DMS53 treated with DMSO at 0.1 percent for 48 hours (cell line): ENCODE measurements at regions not wholly inside any gene's neighbourhood (a gene's known extent, or its start where the extent isn't known, plus 50 kb on each side); places are given as distances from the start of the nearest gene placed in this dataset.

ENCODE experiments used
- DNase-seq: peaks from one replicate; lab custom pipeline; 2025; ENCODE audit not compliant: unreplicated experiment; lab: John Stamatoyannopoulos, UW

DNA sequence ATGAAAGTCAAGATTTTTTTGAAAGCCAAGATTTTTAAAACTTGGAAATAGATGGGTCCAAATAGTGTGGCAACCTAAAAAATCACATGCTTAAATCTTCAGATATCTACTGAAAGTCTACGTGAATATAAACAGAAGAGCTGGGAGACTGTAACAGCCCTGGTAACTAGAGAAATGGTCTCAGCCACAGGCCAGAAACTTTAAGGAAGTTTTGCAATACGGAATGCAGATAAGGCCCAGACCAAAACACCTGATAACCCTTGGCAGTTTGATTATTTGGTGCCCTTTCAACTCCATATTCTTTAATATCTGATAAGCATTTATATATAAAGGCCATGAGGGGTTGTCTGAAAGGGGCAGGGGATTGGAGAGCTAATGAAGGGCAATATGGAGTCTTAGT is 537.3 kb upstream of the TGFBR2 start:
- no peak for DNase-seq

DNA sequence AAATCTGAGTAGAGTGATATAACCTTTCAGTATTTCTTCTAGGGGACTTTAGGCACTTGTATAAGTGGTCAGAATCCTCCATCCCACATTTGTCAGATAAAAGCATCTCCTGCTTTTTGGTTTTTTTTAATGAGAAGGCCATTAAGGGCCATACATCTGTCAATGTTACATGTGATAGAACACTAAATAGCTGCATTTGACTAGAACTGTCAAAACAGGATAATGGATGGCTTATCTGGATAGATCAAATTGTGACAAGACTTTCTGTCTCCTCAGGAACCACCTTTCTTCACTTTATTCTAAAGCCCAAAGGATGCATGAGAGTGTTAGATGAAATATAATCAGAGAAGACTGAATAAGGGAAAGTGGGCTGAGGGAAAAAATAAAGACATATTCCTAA is 533.4 kb upstream of the TGFBR2 start:
- no peak for DNase-seq

- no peak for DNase-seq
These were observed 532.8 kb upstream of the TGFBR2 start for GRCh38 chr3:30073622-30074021.

GRCh38 chr3:30075514-30075913 is 530.9 kb upstream of the TGFBR2 start:
- DNase-seq, result no peak

DNA sequence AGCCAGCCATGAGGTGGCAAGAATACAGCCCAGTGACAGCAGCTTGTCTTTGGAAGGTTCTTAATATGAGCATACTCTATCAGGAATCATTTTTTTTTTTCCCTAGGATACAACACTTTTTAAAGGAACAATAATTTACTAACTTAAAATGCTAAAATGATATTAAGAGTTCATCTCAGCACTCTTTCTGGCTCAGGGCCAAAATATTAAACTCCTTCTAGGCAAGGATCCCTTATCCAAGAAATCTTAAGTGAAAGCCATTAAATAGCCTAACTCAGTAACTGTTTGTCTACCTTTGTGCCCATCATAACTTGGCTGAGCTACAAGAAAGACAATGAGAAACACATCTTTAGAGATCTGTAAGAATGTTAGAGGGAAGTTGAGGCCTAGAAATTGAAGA is 529.5 kb upstream of the TGFBR2 start:
- no peak for DNase-seq

- DNase-seq, result no peak
These were observed 528.7 kb upstream of the TGFBR2 start for GRCh38 chr3:30077746-30078145.

- no peak for DNase-seq
These were observed 527.7 kb upstream of the TGFBR2 start for GRCh38 chr3:30078736-30079135.

DNA sequence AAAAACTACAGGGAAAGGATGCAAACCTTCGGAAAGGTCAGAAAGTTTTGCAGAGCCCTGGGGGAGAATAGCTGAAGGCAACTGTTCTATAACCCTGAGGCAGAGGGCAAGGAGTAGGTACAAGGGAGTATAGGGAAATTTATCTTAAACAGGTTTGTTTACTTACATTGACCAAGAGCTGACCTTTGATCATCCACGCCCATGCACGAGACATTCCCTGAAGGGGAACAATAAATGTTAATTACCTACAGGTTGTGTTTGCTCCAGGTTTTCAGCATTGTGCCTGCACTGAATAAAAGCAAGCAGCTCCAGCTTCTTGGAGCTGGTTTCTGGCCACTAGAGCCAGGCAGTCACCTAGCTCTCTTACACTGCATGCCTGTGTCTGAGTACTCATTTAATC is 524.5 kb upstream of the TGFBR2 start:
- DNase-seq, result no peak

- no peak for DNase-seq
These were observed 523.7 kb upstream of the TGFBR2 start for GRCh38 chr3:30082652-30083051.

- DNase-seq, result no peak
These were observed 523.1 kb upstream of the TGFBR2 start for GRCh38 chr3:30083315-30083714.

GRCh38 chr3:30084316-30084715 is 522.1 kb upstream of the TGFBR2 start:
- no peak for DNase-seq

- no peak for DNase-seq
These were observed 521.4 kb upstream of the TGFBR2 start for GRCh38 chr3:30084971-30085403.

DNA sequence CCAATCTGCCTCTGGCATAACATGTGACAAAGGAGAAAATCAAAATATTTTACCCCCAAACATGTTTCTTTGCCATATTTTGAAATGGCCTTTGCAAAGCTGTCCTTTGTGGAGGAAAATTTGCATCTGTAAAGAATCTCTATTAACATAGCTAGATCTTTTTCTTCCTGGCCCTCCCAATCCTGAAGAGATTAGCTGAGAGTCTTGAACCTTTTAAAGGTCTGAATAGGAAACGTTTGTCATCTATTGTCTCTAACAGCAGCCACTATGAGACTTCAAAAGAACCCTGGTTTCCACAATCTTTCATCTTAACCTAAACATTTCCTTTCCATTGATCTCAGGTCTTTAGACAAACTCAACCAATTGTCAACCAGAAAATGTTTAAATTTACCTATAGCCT is 520.9 kb upstream of the TGFBR2 start:
- DNase-seq, result no peak

DNA sequence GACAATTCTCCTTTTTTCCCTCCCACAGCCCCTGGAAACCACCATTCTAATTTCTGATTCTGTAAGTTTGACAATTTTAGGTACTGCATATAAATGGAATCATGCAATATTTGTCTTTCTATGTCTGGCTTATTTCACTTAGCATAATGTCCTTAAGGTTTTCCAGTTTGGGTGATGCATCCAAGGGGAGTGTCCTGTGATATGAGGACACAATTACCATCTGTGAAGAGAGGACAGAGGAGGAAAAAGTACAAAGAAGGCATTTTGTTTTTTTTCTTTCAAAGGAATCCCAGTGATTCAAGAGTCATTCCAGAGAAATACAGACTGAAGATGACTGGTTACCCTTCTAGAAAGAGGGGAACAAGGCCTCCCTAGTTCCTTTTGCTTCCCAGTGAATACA is 514.7 kb upstream of the TGFBR2 start:
- no peak for DNase-seq

DNA sequence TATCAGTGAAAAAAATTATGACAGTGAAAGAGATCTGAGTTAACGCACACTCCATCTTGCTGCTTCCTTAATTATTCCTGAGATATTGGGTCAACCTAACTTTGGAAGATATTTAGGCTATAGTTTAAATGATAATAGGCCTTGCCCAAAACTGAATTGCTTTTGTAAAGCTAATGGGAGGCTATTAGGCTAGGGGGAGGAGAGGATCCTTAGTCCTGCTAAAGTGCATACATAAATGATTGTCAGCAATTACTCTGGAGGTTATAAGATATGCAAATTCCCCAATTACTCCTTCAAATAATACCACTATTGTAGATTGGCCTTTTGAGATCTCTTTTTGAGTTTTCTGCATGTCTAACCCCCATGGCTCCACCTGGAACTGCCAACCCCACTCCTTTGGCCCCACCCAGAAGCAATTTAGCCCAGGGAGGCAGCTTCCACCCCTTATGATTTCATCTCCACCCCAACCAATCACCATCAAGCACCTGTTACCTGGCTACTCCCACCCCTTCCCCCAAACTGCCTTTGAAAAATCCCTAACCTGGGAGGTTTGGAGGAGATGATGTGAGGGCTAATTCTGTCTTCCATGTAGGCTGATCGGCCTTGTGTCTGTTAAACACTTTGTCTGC is 509.3 kb upstream of the TGFBR2 start:
- no peak for DNase-seq

DNA sequence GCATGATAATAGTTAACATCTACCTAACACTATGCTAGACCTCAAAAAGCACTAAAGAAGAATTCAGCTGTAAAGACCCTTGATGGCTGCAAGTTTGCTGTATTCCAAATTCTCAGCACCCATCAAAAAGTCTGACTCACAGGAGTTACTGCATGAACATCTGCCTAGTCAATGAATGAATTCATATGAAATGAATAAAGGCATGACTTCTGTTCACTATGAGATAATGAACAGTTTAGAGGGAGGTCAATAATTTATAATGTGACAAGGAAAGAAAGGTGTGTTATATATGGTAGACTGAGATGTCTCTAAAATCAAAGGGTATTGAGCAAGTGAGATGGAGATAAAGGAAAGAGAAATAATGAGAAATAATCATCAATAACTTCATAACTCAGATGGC is 508.2 kb upstream of the TGFBR2 start:
- DNase-seq, result no peak

DNA sequence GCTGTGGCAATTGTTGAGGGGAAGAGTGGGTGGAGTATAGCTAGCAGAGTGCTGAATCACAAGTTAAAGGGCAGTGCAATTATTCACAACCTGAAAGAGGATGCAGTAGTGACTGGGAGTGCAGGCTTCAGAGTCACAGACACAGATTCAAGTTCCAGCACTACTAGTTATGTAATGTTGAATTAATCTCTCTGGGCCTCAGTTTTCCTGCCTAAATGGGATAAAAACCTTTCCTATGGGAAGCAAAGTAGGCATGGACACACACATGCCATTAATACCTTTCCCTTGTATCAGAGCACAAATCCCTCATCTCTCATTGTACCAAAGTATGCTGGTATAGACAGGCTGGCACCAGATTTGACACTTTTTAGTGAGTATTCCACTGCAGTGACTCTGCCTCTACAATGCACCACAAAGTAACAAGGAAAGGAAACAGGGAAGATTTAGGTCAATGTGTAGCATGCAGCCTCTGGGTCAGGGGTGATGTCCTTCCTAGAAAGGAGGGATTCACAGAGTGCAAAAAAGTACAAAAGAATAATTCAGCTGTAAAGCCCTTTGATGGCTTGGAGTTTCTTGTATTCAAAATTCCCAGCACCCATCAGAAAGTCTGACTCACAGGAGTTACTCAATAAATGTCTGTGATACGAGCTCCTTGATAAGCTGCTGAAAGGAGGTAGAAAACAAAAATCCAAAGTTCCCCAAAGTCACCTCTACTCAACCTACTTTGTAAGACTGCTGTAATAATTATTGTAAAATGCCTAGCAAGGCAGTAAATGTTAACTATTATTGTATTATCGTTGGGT is 507.5 kb upstream of the TGFBR2 start:
- DNase-seq, result no peak

DNA sequence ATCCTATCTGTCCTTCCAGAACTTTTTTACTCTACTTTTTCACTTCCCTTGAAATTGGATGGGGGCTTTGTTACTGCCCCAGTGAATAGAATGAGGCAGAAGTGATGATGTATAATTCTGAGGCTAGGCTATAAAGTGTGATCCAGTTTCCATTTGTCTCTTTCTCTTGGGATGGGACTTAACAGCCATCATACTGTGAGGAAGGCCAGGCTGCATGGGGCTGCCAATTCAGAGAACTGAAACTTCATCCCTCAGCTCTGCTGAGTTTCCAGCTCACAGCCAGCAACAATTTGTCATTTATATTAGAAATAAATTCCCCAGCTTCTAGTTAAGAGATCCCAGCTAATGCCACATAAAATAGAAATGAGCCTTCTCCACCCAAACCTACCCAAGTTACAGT is 504.0 kb upstream of the TGFBR2 start:
- no peak for DNase-seq

GRCh38 chr3:30103186-30103585 is 503.2 kb upstream of the TGFBR2 start:
- DNase-seq, result no peak

GRCh38 chr3:30107531-30107930 is 498.9 kb upstream of the TGFBR2 start:
- DNase-seq, result no peak

GRCh38 chr3:30112411-30112810 is 494.0 kb upstream of the TGFBR2 start:
- DNase-seq, result no peak

DNA sequence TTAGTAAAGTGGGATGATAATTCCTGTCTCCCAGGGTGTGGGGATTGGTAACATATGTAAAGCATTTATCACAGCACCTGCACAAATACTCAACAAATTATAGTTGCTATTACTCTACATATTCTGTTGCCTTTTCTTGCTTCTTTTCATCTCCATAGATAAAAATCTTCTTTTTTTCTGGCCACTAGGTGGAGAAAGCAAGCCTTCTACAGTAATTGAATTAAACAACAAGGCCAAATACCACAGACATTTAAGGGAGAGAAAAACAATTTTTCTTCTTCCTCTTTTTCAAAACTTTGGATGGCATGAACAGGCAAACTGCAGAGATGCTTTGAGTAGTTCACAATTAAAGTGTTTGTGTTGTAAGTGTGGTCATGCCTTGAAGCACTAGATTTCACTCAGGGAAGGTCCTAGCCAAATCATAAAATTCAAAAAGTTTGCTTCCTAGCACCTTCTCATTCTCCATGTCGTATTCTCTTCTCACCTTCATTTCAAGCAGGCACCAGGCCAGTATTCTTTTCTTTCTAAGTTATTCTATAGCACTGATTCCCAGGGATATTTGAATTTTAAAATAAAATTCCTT is 493.4 kb upstream of the TGFBR2 start:
- peak; percentile 1 for DNase-seq
